GM20000 (cell line): ENCODE measurements at regions not wholly inside any gene's neighbourhood (a gene's known extent, or its start where the extent isn't known, plus 50 kb on each side); places are given as distances from the start of the nearest gene placed in this dataset.

Source experiments
- DNase-seq: peaks from one replicate; pipeline ENCODE4 v3.0.0; 2012; ENCODE audit warnings: low spot score
- CTCF ChIP-seq: IDR thresholded peaks from 2 replicates; pipeline ENCODE4 v1.5.1; 2012; ENCODE audit warnings: mild to moderate bottlenecking, control low read depth; ENCODE audit errors: extremely low read depth, missing control alignments

GRCh38 chr4:64495946-64496345, 86.7 kb upstream of the TECRL start:
- no peak for TF ChIP-seq CTCF
- DNase-seq, result no peak

GRCh38 chr4:64489628-64490027, 80.4 kb upstream of the TECRL start:
- no peak for DNase-seq
- TF ChIP-seq CTCF, result no peak

GRCh38 chr4:64479338-64479737, 70.1 kb upstream of the TECRL start:
- no peak for TF ChIP-seq CTCF
- no peak for DNase-seq

- TF ChIP-seq CTCF, result no peak
- DNase-seq, result no peak
Measured at GRCh38 chr4:64477127-64477526, 67.9 kb upstream of the TECRL start.

GRCh38 chr4:64465263-64465662, 56.0 kb upstream of the TECRL start:
- TF ChIP-seq CTCF, result no peak
- no peak for DNase-seq

GRCh38 chr4:64464581-64464980, 55.3 kb upstream of the TECRL start:
- no peak for TF ChIP-seq CTCF
- no peak for DNase-seq
